Stimulated activated CD4-positive, alpha-beta T cell treated with anti-CD3 and anti-CD28 coated beads, TNF-alpha, amount 100 ng/mL, for 24 hours (primary cell): ENCODE measurements at regions not wholly inside any gene's neighbourhood (a gene's known extent, or its start where the extent isn't known, plus 50 kb on each side); places are given as distances from the start of the nearest gene placed in this dataset.
"Not testable (repeated sequence)": the region's sequence is repeated elsewhere in the genome, so short reads cannot be mapped to it uniquely, and the experiment has no call there.

Source experiments
- DNase-seq, 3 experiments: peaks; one replicate each; pipeline ENCODE4 v3.0.0-alpha.2; 2020; ENCODE audit warnings: low read depth in 3 of 3

DNA sequence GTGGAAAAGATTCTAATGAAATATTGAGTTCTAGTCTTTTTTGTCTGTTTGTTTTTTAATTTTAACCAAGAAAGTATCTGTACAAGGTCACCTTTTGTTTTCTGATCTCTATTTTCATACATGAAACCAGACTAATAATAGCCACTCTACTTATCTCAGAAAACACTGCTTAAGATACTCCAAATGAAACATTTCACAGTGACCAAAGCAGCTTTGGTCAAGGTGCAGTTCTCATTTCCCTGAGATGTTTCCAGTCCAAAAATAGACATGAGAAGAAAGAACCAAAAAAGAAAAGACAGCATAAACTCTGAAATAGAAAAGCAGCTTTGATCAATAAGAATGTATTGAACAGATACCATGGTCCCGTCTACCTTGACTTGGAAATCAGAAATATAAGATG lies 782.8 kb downstream of the RAB28 start:
- no peak for DNase-seq

GRCh38 chr4:12697970-12698369 lies 786.2 kb downstream of the RAB28 start:
- DNase-seq: no peak

GRCh38 chr4:12692815-12693214 lies 791.3 kb downstream of the RAB28 start:
- no peak for DNase-seq

DNA sequence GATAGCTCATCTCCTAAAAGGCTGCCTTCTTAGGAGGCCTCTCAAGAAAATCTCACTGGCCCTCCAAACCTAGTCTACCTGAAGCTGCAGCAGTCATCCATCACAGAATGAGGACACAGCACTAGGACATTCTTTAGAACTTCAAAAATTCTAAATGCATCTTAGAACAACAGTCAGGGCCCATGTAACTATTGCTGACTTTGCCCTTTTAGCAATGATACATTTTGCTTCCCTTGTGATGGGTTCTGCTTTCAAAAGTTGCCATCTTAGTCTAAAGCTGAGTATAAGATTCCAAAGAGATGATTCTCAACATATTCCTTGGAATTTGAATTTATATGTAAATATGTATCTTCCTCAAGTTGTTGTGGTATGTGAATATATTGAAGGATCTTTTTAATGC lies 793.0 kb downstream of the RAB28 start:
- DNase-seq: no peak

GRCh38 chr4:12689457-12689856 lies 794.7 kb downstream of the RAB28 start:
- DNase-seq: no peak

DNA sequence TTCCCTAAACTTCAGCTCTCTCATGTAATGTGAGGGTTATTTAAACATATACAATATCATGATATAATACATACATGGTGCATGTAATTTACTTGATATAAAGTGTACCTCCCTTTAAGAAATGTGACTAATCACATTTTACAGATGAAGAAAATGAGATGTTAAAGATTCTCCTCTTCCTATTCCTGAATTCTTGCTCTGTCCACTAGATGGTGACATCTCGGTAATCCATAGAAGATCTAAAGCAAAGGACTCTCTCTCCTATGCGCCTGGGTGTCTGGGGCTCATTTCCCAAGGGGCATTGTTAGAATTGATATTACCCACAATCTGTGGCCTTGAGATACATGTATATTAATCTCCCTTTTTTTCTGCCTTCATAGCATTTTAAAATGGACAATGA lies 804.9 kb downstream of the RAB28 start:
- DNase-seq: no peak

DNA sequence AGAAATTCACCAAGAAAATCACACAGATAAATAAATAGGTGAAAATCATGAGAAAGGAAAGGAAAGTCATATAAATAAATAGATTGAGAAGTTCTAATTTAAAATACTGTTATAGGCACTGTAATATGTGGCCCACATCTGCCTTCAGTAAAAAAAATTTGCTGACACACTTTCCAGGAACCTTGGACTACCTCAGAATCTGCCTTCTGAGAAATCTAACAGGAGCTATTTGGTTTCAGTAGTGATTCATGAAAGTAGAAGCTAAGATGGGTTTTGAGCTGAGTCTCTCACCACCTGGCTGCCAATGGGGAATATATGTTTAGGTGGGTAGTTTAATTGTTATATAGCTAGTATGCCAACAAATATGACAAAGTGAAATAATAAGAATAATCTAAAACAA lies 810.0 kb downstream of the RAB28 start:
- DNase-seq: no peak

DNA sequence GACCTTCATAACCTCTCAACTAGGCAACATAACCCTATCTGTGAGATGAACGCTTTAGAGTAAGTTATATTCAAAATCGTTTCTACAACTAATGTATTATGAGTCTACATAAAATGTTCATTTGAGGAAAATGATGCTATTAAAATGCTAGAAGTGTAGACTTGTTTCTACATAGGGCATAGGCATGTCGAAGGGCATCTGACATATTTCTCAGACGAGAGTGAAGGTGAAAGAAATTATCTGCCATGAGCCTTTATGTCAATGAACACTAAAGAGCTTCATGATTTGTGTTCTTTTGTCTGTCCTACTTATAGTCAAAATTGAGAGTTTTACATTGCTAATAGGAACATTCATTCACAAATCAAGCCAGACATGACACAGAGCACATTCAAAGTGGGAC lies 811.8 kb downstream of the RAB28 start:
- DNase-seq: no peak

GRCh38 chr4:12658146-12658545 lies 826.0 kb downstream of the RAB28 start:
- no peak for DNase-seq

DNA sequence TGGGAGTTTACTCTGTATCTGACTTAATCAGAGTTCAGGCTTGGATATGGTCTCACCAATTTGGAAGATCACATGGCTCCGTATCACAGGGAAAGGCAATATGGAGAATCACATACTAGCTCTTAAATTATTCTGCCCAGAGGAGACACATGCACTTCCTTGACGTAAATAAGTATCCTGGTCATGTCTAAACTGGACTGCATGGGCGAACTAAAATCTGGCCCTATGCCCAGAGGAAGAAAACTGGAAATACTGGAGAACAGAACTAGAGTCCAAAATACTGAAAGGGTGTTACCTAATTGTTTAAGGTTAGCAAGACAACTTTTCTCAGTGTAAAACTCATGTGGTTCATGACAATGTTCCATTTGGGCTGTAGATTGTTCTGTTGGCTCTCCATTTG lies 832.3 kb downstream of the RAB28 start:
- no peak for DNase-seq

DNA sequence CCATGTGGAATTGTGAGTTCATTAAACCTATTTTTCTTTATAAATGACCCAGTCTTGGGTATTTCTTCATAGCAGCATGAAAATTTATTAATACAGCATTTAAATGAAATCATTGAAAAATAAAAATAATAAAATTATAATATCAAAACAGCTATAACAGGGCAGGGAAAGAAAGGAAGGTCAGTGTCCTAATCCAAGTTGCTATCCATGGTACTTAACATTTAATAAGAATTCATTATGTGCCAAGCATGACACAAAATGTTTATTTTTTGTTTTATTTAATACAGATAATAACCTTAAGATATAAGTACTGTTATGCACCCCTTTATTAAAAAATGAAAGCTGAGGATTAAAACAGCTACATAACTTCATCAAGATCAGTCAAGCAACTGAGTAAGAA lies 838.4 kb downstream of the RAB28 start:
- no peak for DNase-seq

GRCh38 chr4:12644261-12644660 lies 839.9 kb downstream of the RAB28 start:
- DNase-seq: no peak

- DNase-seq: no peak
These were observed 847.9 kb downstream of the RAB28 start for GRCh38 chr4:12636191-12636590.

DNA sequence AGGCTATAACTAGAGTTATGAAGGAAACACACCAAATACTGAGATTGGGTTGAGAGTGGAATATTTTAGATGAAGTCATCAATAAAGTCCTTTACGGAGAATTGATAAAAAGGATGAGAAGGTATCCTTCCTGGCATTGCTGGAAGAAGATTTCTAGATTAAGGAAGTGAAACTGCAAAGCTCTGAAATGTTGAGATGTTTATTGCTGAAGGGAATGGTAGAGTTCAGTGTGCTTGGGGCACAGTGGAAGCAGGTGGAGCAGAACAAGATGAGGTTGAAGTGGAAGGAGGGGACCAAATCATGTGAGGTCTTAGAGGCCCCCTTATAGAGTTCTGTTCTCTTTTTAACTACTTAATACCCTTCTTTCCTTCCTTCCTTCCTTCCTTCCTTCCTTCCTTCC lies 848.5 kb downstream of the RAB28 start:
- DNase-seq: no peak

DNA sequence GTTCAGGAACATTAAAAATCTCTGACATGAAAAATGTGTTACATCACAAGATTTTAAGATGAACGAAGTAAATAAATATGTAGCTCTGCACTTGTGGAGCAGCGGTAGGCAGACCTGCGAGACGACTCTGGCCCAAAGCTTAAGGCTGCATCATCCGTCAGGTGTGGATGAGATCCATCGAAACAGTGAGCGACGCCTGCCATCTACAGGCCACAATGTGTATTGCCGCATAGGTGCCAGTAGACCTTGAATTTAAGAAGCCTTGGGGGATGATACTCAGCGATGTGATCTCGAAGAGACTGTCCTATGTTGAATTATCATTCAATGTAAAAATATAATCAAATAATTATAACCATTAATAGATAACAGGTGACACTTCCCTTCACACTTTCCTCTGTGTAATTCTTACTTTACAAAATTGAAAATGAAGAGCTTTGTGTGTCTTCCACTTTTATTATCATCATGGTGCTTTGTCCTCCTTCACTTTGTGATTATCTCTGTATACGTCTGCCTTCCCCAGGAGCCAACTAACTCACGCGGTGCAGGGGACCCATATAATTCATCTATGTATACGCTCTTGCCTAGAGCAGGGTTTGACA lies 851.0 kb downstream of the RAB28 start:
- DNase-seq: peak; percentile 43 to 74 (median 56)

DNA sequence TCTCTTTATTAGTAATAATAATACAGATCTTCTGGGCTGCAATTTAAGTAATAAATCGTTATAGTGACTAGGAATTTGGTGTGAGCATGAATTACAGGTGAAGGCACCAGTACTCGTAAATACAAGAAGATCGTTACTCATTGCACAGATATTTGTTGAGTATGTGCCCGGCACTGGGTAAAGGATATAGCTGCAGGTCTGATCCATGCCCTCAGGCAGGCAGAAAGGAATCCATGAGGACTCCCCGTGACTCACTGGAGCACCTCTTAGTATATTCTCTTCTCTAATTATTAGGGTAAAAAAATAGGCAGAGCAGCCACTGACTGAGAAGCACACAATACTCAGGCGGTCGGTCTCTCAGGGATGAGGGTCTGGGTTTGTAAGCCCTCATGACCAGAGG lies 868.3 kb downstream of the RAB28 start:
- DNase-seq: no peak

DNA sequence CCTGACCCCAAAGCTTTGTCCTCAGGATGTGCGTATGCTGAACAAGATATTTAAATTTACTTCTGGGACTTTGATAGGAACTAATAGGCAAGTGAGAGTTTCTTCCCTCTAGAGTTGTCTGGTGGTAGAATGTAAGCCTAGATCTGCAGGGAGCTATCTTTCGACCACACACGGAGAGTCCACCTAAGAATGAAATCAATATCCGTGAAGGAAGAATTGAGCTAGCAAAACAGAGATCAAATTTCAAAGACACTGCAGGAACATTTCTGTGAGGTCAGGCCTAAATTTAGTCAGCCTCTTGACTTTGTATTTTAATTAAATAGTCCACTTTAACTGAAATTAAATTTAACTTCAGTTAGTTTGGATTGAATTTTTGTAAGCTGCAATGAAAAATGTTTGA lies 871.3 kb downstream of the RAB28 start:
- DNase-seq: no peak

DNA sequence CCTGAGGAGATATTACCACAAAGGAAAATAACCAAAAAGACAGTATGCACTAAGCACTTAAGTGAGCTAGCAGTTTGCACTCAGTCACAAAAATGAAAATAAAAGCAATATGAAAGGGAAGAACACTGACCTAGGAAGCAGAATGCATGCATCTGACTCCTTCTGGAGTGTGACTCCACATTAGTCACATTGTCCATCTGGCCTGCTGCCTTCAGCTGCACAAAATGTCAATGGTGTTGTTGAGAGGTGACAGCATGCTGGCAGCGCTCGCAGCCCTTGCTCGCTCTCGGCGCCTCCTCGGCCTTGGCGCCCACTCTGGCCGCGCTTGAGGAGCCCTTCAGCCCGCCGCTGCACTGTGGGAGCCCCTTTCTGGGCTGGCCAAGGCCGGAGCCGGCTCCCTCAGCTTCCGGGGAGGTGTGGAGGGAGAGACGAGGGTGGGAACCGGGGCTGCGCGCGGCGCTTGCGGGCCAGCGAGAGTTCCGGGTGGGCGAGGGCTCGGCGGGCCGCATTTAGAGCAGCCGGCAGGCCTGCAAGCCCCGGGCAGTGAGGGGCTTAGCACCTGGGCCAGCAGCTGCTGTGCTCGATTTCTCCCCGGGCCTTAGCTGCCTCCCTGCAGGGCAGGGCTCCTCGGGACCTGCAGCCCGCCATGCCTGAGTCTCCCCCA lies 874.8 kb downstream of the RAB28 start:
- not testable (repeated sequence) for DNase-seq

- no peak for DNase-seq
These were observed 888.2 kb downstream of the RAB28 start for GRCh38 chr4:12595986-12596385.

DNA sequence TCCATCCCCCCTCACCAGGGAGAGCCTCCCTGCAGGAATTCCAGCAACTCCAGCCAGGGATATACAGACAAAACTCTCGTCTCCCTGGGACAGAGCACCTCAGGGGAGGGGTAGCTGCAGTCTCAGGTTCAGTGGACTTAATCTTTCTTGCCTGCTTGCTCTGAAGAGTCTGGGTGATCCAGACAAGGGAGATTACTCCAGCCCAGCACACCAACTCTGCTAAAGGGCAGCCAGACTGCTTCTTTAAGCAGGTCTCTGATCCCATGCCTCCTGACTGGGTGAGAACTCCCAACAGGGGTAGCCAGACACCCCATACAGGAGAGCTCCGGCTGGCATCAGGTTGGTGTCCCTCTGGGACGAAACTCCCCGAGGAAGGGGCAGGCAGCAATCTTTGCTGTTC lies 888.7 kb downstream of the RAB28 start:
- DNase-seq: no peak

DNA sequence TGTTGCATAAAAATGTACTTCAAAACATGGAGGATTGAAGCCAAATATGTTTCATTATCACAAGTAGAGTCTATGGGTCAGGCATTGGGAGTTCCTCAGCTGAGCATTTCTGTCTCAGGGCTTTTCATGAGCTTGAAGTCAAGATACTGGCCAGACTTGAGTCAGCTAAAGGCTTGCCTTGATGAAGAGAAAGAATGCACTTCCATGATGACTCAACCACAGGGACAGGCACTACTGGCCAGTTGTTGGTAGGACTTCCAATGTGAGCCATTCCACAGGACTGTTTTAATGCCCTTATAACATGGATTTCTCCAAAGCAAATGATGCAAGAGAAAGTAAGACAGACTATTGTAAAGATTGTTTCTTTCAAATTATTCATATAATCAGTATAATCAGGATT lies 895.6 kb downstream of the RAB28 start:
- DNase-seq: no peak

DNA sequence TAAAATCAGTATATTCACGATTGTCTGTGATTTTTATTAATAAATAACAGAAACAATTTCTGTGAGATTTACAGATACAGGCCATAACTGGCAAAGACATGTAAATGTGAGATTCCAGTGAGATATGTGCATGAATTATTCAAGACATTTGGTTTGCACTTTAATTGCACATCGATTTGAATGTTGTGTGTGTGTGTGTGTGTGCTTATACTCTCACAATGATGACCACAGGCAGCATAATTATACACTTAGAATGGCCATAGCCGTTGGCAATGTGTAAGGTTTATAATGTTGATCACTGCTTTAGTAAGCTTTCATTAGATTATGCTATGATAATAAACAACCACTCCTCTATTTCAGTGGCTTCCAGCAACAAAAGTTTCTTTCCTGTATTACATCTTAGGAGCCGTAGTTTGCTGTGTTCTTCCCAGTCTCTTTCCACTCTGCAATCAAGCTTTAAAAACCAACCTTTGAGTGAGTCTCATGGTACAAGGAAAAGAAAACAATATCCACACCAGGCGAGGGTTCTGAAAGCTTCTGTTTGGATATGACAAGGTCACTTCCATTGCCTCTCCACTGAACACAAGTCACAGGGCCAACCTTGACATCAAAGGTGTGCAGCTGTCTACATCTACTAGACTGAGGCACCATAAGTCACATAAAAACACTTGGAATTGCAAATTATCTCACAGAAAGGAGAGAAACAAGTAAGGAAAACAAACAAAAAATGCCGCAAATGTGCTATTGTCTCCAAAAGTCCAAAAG lies 897.7 kb downstream of the RAB28 start:
- no peak for DNase-seq
